GM13976 (cell line): ENCODE measurements at regions not wholly inside any gene's neighbourhood (a gene's known extent, or its start where the extent isn't known, plus 50 kb on each side); places are given as distances from the start of the nearest gene placed in this dataset.

ENCODE experiments used
- DNase-seq: peaks from one replicate; pipeline ENCODE4 v3.0.0; 2012; ENCODE audit warnings: low spot score
- in situ Hi-C: fragments of 300-500 bp; cut with MboI; formaldehyde crosslinking; loops from one replicate; pipeline ENCODE4 v1.12.0; 2022; ENCODE audit warnings: low sequenced_read_pairs, mixed read lengths, inconsistent platforms; ENCODE audit not compliant: unreplicated experiment
- TF ChIP-seq, protein P1 (sequence below): IDR thresholded peaks from 2 replicates; pipeline ENCODE4 v1.5.1; 2012; ENCODE audit warnings: borderline replicate concordance, mild to moderate bottlenecking; ENCODE audit not compliant: insufficient read depth; ENCODE audit errors: extremely low read depth, missing control alignments, control extremely low read depth

GRCh38 chr7:22660293-22660692, 66.7 kb upstream of the IL6 start:
- DNase-seq: no peak
- in situ Hi-C loops: no loop called here
- TF ChIP-seq, protein P1, sequence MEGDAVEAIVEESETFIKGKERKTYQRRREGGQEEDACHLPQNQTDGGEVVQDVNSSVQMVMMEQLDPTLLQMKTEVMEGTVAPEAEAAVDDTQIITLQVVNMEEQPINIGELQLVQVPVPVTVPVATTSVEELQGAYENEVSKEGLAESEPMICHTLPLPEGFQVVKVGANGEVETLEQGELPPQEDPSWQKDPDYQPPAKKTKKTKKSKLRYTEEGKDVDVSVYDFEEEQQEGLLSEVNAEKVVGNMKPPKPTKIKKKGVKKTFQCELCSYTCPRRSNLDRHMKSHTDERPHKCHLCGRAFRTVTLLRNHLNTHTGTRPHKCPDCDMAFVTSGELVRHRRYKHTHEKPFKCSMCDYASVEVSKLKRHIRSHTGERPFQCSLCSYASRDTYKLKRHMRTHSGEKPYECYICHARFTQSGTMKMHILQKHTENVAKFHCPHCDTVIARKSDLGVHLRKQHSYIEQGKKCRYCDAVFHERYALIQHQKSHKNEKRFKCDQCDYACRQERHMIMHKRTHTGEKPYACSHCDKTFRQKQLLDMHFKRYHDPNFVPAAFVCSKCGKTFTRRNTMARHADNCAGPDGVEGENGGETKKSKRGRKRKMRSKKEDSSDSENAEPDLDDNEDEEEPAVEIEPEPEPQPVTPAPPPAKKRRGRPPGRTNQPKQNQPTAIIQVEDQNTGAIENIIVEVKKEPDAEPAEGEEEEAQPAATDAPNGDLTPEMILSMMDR: no peak

DNA sequence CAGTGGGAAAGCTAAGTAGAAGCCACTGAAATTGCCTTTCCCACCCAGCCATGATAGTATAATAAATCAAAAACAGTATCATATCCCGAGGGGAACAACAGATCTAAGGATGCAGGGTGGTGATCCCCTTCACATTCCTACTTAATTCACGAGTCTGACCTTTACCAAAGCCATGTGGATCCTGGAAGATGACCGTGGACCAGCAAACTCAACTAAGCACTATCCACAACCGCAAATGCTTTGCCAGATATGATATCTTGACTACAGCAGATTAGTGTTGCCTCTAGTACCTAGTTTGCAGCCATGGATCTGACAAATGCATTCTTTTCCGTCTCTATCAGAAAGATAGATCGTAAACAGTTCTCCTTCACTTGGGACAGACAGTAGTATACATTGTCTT, 67.3 kb upstream of the IL6 start:
- in situ Hi-C loops: no loop called here
- TF ChIP-seq, protein P1: no peak

DNA sequence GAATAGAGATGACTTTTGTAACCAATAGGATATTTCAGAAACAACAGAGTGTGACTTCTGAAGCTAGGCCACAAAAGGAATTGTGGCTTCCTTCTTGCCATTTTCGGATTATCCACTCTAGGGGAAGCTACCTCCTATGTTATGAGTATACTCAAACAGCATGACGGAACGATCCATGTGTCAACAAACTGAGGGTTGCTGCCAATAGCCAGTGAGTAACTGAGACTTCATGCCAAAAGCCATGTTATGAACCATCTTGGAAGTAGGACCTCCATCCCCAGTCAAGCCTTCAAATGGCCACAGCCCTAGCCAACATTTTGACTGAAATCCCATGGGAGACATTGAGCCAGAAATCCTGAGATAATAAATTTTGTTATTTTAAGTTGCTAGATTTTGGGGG, 69.0 kb upstream of the IL6 start:
- in situ Hi-C loops: no loop called here
- DNase-seq: no peak
- TF ChIP-seq, protein P1: no peak

More for the DNA sequence above, 67.3 kb upstream of the IL6 start:
- DNase-seq: no peak

DNA sequence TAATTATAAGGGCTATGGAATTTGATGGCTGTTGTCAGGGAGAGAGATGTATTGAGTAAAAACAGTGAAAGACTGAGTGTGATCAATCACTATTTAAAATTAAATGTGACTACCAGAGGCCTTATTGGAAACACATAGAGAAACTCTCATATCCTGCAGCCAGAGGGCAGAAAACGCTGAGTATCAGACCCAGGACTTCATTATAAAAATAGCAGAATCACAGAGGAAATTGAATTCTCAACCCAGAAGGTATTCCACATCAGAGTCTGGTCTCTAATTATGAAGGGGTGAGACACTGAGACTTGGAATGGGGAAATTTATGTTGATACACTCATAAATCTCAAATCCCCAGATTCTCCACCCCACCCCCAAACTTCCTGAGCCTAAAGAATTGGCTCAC, 69.5 kb upstream of the IL6 start:
- in situ Hi-C loops: no loop called here
- no peak for DNase-seq
- TF ChIP-seq, protein P1: no peak

GRCh38 chr7:22655781-22656180, 71.2 kb upstream of the IL6 start:
- in situ Hi-C loops: no loop called here
- TF ChIP-seq, protein P1: no peak
- DNase-seq: no peak

GRCh38 chr7:22654831-22655230, 72.2 kb upstream of the IL6 start:
- TF ChIP-seq, protein P1: no peak
- in situ Hi-C loops: no loop called here
- DNase-seq: no peak

- DNase-seq: no peak
- in situ Hi-C loops: no loop called here
These were observed 73.0 kb upstream of the IL6 start for GRCh38 chr7:22653951-22654350.

More at GRCh38 chr7:22653951-22654350, 73.0 kb upstream of the IL6 start:
- TF ChIP-seq, protein P1: no peak
